AG09319 (cell line): ENCODE measurements at regions not wholly inside any gene's neighbourhood (a gene's known extent, or its start where the extent isn't known, plus 50 kb on each side); places are given as distances from the start of the nearest gene placed in this dataset.

Source experiments
- DNase-seq: peaks from one replicate; pipeline ENCODE4 v3.0.0-alpha.2; 2010; ENCODE audit warnings: low read depth; ENCODE audit errors: extremely low read depth
- CTCF ChIP-seq: IDR thresholded peaks from 2 replicates; pipeline ENCODE4 v1.5.1; 2011; ENCODE audit warnings: low read depth, mild to moderate bottlenecking, inconsistent platforms, low read length, moderate library complexity

DNA sequence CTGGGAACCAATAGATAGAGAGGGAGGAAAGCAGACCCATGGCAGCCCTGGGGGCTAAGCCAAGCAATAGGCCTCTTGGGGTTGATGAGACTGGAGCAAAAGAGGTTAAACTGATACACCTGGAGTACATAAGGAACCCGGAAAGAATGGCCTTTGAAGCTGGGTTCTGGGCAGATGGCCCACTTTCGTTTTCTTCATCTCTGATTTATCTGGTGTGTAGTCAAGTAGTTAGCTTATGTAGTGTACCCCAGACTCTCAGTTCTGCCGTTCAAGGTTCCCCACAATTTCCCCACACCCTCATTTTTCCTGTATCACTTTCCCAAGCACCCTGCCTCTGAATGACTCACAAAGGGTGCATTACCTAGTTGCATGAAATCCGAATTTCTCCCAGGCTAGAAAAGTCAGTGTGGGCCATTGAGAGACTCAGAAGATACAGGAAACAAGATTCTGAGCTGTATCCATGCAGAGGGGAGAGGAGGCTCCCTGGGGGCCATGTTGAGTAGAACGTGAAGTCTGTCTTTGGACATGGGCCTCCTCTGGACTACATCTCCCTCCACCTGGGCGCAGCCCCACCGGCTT, 235.0 kb downstream of the LOXHD1 start:
- no peak for DNase-seq
- no peak for TF ChIP-seq CTCF

DNA sequence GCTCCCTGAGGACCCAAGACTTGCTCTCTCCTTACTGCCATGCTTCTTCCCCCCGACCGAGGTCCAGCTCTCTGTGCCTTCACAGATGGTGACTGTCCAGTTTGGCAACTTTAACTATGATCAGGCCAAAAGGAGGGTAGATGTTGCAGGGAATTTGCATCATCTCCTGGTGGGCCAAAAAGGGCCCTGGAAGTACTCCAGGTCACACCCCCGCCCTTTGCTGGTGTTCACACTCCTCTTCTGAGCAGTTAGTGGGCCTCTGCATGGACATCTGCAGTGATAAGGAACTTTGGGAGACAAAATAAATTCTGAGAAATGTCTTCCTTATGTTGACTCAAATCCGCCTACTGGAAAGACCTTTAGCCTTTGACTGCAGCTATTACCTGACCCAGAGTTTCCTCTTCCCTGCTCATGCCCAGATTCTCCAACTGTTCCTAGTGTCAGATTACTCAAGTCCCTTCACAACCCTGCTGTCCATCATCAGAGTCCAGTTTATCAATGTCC, 234.4 kb downstream of the LOXHD1 start:
- no peak for TF ChIP-seq CTCF
- no peak for DNase-seq

DNA sequence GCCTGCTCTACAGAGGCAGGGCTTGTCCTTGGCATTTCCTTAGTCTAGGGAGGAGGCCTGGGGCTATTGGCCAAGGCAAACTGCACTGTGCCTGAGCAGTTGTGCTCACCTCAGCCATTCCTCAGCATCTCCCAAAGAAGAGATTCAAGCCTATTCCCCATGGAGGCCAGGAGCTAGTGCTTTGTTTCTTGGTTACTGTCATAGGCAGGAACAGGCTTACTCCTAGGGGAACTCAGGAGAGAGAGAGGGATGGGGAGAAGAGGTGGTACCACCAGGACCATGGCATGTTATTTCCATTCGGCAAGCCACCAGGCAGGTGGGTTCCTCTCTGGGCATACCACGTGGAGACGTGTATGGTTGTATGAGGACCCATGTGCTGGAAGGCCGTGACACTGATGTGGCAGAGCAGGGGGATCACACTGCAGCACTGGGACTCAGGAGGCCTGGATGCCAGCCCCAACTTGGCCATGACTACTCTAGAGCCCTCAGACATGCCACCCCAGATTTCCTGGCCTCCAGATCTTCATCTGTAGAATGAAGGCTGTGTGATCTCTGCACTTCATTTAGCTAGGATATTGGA, 233.7 kb downstream of the LOXHD1 start:
- no peak for TF ChIP-seq CTCF
- DNase-seq: no peak

DNA sequence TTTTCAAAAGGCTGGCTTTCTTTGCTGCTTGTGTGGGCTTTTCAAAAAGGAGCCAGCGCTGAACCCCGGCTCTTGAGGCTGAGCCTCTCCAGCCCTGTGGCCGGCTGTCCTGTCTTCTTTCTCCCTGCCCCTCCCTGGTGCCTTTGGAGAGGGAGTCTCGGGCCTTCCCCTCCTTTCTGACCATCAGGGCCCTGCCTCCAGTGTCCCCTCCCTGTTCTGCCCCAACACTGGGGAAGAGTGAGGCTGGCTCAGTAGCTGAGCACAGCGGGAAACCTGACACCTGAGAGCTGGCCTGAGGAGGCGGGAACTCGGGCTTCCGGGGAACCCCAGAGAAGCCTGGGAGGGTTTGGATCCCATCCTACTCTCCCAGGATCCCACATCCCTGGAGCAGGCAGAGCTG, 232.1 kb downstream of the LOXHD1 start:
- TF ChIP-seq CTCF: no peak
- DNase-seq: no peak

- no peak for DNase-seq
- no peak for TF ChIP-seq CTCF
Measured at GRCh38 chr18:46425511-46425910, 231.5 kb downstream of the LOXHD1 start.

DNA sequence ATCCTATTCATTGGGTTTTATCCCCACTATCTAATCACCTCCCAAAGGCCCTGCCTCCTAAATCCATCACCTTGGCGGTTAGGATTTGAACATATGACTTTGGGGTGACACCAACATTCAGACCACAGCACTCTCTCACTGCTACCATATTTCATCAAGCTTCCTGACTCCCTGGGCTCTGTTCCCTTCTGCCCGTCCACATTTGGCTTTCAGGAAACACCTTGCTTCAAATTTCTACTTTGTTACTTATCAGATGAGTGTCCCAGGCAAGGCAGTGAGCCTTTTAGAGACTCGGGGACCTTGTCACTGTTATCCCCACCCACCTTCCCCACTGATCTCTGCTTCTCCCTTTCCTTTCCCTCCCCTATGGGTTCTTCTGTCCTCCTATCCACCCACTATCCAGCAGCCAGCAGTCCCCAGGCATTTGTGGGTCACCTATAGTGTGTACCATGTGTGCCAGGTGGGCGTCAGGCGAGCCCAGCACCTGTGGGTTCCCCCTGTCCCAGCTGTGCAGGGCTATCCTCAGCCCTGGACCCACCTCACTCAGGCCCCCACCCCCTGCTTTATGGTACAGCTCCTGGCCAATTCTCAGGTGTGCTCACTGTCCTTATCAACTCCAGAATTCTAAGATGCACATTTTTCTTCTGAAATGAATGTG, 230.9 kb downstream of the LOXHD1 start:
- no peak for DNase-seq
- TF ChIP-seq CTCF: no peak

- TF ChIP-seq CTCF: no peak
- no peak for DNase-seq
Measured at GRCh38 chr18:46426679-46427047, 230.4 kb downstream of the LOXHD1 start.
